ENCODE measurements at regions not wholly inside any gene's neighbourhood (a gene's known extent, or its start where the extent isn't known, plus 50 kb on each side); places are given as distances from the start of the nearest gene placed in this dataset.
"Not testable (repeated sequence)": the region's sequence is repeated elsewhere in the genome, so short reads cannot be mapped to it uniquely, and the experiment has no call there.

DNA sequence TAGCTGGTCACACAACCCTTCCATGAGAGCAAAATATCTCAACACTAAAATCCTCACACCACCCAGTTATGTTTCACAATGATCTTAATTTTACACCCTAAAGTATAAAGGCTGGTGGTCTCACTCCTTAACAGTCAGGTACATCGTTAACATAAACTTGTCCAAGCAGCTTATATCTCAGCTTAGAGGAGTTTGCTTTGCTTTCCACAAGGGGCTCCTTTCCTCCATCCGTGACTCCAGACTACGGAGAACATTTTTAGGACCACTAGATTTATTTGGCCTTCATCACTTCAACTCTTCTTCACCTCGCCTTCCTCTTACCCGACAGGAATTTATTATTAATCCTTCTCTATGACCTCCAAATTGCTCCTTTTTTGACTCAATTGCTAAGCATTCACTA, 1014.1 kb upstream of the NUDT12 start:
- DNase-seq (ENCODE audit: low read depth), result no peak

DNA sequence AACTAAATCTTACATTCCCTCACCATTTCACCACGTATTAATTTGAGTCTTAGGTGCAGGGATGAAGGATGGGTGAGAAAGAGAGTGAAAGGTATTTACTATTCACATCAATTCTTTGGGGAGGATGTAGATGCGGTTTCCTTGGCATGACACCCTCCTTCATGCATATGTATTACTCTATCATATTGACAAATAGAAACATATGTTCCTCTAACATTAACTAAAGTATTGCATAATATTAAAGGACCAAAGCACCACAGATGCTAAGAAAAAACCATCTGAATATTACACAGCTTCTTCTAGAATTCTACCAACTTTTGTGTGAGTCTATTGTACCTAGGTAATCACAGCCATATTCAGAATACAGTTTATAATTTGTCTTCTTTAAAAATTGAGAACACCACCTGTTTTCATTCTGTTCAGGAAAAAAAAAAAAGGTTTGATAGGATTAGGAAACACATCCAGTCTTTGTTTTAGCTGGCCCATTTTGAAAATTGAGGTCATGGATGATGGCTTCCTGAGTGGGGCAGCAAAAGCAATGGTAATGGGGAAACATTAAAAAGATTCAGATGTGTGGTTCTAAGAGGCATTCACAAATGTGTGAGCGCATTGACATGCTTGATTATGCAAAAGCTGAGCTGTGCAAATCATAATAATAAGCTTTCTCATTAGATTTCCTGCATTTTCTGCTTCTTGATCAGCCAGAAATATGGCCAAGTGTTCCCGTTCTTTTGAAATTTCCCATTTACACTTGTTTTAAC, 1011.5 kb upstream of the NUDT12 start:
- no peak for DNase-seq (ENCODE audit: low read depth)

DNA sequence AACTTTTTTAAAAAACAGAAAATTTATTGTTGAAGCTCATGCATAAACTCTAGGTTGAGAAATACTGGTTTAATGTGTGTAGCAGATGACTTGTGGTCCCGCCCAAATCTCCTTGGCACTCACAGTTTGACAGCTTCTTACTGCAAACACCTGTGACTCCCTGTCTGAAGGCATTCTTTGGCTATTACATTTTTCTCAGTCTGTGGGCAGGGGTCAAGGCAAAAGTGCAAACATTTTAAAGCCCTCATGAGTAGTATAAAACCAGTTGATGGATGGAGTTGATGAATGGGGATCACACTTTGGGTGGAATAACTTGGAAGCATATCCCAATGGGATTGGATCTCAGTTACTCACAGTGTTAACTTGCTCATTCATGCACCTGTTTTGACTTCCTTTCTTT, 1007.0 kb upstream of the NUDT12 start:
- peak; percentile 0 for DNase-seq (ENCODE audit: low read depth)

DNA sequence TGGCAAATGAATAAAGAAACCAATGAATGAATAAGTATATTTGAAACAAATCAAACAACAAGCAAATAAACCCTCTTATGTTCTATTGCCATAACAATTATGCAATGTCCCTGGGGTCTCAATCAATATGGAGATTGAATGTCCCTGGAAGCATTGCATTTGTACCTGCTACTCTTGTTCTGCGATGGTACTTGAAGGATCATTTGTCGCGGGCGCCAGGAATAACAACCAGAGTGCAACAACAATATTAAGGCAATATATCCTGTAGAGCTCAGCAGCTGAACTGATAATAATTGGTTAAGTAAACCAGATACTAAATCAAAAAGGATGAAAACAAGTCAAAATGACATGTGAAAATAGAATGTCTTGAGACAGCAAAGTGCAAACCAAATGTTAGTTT, 1001.9 kb upstream of the NUDT12 start:
- DNase-seq (ENCODE audit: low read depth), result no peak

DNA sequence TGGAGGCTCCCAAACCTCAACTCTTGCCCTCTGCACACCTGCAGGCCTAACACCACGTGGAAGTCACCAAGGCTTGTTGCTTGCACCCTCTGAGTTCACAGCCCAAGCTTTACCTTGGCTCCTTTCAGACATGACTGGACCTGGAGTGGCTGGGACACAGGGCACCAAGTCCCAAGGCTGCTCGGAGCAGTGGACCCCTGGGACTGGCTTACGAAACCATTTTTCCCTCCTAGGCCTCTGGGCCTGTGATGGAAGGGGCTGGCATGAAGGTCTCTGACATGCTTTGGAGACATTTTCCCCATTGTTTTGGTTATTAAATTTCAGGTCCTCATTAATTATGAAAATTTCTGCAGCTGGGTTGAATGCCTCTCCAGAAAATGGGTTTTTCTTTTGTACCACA, 994.4 kb upstream of the NUDT12 start:
- no peak for DNase-seq (ENCODE audit: low read depth)

DNA sequence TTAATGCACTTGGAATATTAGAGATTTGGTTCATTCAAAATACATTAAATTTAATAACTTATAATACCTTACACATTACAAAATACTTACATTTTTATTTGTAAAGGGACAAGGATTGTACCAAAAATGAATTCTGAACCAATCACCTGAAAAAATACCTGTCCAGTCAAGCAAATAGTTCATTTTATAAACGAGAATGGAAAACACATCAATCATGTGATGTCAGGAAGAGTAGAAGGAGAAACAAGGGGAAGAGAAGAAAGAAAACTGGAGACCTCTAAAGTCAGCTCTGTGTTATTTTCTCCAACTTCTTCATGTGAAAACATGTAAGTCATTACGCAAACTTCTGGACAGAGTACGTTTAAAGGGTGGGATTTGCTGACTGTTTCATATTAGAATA, 989.0 kb upstream of the NUDT12 start:
- no peak for DNase-seq (ENCODE audit: low read depth)

DNA sequence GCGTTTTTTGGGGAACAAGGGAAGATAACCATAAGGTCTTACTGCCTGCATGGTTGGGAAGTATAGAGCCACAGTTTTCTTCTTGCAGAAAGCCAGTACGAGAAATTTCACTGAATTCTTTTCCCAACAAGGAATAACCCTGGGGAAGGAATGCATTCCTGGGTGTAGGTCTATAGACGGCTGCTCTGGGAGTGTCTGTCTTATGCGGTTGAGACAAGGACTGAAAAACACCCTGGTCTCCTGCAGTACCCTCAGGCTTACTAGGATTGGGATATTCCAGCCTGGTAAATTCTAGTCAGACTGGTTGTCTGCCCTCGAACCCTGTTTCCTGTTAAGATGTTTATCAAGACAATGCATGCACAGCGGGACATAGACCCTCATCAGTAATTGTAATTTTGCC, 984.3 kb upstream of the NUDT12 start:
- not testable (repeated sequence) for DNase-seq (ENCODE audit: low read depth)

DNA sequence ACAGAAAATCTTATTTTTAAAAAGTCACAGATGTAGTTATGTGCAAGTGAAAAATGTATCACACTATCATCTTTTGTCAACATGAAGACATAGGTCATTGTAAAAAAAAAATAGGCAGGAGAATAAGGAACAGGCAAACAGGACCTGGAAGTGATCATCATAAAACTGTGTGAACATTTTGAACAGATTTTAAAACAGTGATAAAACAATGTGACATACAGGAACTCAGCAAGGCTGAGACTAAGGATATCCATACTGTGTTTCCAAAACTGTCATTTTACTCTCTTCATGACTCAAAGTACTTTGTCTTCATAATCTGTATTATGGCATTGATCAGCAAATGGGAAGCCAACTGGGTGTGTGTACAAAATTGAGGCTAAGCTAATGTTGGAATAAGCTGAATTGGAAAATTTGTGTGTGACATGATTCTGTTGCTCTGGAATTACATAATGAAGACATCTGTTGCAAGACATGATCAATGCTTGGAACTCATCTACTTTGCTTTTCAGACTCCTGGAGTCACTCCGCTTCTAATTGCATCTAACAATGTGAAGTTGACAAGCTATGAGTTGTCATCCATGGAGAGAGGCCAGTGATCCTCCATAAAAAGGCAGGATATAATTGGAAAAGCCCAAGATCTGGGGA, 978.7 kb upstream of the NUDT12 start:
- DNase-seq (ENCODE audit: low read depth), result no peak

DNA sequence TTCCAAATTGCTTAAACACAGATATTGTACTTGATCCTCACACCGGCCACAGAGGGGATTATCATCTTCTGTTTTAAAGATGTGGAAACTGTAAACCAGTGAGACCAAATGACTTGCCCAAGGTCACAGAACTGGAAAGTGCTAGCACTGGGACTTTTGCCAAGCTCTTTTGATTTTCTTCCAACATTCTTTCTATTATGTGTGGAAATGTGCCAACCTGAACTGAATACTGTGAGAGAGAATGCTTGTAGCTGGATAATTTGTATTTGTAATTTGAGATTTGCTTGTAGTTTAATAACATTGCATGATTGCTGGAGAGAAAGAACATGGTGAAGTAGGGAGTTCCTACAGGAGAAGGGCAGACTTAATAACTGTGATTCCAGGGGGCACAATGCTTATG, 977.9 kb upstream of the NUDT12 start:
- peak; percentile 27 for DNase-seq (ENCODE audit: low read depth)

DNA sequence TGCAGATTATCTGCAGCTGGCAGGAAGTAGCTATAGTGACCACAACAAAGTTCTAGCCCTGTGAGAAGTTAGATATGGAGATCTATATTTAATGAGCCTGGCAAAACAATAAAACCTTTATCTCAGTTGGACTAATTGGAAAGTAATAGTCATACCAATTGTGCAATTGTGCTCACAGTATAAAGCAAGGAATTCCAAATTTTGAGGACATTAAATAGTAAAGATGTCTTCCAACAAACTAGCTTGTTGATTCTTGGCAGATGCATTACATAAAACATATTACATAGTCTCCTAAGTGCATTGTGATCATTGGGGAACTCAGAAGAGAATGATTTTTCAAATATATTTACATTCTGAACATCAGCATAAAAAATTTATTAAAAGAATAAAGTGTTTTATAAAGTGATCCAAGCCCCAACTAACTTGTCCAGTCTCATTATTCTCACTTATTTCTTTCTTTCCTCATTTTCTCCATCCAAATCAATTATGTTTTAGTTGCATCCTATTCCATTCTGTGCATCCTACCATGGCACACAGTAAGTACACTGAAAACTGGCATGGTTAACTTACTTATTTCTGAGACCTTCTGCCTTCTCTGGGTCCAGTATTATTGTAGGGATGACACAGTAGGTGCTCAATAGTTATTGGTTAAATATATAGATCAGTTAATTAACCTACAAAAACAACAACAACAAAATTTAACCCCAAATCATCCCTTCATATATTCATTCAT, 977.2 kb upstream of the NUDT12 start:
- DNase-seq (ENCODE audit: low read depth), result no peak

DNA sequence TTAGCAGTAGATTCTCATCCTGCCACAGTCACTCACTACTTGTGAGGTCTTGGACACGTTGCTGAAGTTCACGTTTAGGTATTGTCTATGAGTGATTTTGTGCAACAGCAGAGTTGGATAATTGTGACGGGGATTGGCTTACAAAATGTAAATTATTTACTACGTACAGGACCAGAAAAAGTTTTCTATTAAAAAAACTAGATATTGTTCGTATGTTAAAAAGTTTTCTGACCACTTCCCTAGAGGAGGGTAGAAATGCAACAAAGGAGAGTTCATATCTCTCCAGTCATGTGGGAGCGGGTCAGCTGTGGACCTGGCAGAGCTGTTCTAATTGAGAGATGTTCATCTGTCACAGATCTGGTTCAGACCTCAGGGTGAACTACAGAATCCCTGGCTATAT, 976.1 kb upstream of the NUDT12 start:
- DNase-seq (ENCODE audit: low read depth), result no peak

DNA sequence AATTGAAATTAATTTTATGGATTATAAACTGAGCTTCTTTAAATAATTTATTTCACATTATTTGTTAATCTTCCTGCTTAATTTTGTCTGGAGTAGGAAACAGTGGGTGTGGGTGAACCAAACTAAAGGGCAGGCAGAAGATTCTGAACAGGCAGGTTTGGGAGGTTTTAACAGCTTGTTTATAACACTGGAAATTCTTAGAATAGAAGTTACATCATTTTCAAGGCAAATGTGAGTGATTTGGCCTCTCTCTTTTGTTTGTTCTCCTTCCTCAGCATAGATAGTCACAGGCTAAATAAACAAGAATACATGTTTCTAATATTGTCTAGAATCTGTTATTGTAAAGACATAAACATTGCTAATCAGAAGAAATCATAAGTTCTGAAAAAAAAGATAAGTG, 970.9 kb upstream of the NUDT12 start:
- DNase-seq (ENCODE audit: low read depth), result no peak

DNA sequence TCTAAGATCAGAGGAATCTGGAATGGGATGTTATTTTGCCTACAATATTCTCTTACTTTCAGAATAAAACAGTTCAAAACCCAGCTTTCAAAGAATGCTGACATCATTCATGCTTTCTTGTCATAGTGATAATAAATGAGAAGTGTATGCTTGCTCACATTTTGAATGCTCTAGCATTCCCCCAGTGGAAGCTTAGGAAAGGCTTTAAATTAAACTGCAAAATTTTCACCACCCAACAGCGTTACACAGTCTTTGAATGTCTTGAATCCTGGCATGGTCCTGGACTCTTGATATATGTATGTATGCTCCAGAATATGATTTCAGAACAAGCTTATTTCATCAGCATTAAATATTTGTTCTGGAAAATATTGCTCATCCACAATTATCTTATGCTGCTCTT, 964.3 kb upstream of the NUDT12 start:
- DNase-seq (ENCODE audit: low read depth), result no peak

DNA sequence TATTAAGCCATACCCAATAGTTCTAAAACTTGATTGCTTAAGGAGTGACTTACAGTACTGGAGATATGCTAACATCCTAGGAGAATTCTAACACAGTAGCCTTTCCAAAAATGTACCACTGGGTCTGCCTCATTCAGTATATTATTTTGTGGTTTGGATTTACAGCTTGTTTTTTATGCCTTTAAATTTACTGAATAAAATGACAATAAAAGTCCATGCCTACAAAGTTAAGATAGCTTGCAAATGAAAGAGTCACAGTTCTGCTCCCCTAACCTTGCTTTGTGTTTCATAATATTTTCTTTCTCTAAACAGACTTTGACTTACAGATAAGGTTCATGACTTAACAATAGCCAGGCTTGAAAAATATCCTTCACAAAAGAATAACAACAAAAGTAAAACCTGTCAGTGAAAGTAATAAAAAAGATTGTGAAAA, 951.1 kb upstream of the NUDT12 start:
- no peak for DNase-seq (ENCODE audit: low read depth)

DNA sequence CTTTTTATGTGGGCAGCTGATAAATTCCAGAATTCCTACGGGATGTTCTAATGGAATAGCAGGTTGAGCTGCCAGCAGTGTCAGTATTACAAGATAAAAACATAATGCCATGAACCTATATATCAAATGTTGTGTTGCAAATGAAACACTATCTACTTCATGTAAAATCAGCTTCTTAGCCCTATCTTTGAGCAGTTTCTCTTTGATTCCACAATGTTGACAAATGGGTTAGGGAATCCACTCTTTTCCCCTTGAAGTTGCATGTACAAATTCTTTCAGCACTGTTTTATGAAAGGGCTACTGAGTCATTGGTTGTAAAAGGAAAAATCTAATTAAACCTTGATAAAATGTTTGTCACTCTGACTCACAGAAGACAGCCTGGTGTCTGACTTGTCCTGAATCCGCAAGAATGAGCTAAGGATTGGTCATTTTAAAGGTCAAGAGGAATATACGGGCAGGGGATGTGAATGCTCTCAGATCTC, 950.6 kb upstream of the NUDT12 start:
- peak; percentile 26 for DNase-seq (ENCODE audit: low read depth)

DNA sequence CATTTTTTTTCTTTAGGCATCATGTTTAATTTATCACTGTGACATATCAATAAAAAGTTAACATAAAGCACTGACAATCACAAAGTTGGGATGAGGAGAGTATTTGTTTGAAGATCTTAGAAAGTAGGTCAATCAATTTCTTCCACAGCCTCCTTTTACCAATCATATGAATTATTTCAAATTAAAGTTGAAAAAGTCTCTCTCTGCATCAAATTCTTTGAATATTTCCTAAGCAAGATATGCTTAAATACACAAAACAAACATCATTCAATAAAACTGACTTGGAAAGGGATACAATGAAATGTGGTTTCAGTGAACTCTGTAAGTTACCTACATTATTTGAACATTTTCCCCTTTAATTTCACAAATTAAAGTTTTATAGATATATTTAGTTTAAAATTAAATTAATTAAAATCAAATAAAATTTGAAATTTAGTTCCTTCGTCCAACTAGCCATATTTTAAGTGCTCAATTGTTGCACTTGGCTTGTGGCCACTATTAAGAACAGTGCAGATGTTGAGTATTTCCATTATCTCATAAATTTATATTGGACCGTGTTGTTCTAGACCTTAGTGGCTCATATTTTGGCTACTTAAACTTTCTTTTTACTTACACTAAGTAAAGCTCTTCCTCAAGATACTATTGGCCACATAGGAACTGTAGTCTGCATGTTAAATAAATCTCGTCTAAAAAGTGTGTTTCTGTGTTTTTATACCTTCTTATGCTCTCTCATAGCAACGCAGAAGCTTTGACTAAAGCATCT, 949.7 kb upstream of the NUDT12 start:
- no peak for DNase-seq (ENCODE audit: low read depth)

DNA sequence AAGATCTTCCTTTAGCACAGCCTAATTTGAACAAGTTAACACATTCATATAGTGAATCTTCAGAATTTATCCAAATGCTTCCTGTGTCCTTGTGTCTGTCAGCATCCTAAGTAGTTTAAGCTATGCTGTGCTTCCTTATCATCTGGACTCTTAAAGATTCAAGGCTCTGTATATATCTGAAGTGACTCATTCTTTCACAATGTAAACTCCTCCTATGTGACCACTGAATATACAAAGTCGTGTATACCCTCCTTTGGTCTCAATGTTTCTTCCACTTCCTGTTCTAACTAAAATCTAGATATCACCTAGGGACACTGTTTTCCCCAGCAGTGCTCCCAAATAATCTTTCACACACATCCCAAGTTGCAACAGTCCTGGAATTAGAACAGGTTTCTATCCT, 935.7 kb upstream of the NUDT12 start:
- no peak for DNase-seq (ENCODE audit: low read depth)

DNA sequence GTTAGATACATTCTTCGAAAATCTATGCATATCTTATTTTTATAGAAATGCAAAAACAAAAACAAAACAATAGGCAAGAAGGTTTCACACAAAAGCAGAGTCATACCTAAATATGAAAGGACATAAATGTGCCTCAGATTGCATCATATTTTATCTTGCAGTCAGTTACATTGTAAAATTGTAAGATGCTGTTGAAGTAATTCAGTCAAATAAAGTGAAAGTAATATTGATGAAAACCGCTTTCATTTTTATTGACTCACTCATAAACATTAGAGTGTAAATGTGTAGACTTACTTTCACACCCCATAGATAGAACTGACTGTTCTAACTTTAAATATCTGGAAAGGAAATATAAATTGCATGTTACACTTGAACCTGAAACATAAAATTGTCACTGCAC, 931.5 kb upstream of the NUDT12 start:
- DNase-seq (ENCODE audit: low read depth), result no peak

DNA sequence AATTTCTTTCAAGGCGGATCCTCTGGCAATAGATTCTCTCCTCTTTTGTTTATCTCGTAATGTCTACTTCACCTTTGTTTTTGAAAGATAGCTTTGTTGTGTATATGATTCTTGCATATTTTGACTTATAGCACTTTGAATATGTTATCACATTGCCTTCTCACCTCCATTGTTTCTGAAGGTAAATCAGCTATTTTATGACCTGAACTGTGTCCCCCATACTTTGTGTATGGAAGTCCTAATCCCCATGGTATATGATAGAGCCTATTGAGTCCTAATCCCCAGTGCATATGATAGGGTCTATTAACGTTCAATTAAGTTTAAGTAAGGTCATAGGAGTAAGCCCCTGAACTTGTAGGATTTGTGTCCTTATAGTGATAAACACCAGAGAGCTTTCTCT, 910.2 kb upstream of the NUDT12 start:
- no peak for DNase-seq (ENCODE audit: low read depth)

DNA sequence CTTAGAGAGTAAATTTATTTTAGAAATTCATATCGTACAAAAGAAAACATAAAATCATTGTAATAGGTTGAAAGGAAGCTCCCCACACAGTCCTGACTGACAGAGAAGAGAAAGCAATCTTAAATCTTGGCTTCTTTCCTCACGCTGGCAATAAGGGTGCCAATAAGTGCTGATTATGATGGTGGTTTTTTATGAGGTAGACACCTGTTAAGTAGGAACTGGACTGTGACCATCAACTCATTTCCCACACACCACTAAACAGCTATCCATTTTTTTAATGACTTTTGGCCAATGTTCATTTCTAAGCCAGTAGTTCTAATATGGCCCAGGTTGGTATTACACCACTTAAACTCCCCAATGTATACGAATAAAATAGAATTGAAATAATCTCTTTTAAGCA, 893.5 kb upstream of the NUDT12 start:
- DNase-seq (ENCODE audit: low read depth), result no peak

DNA sequence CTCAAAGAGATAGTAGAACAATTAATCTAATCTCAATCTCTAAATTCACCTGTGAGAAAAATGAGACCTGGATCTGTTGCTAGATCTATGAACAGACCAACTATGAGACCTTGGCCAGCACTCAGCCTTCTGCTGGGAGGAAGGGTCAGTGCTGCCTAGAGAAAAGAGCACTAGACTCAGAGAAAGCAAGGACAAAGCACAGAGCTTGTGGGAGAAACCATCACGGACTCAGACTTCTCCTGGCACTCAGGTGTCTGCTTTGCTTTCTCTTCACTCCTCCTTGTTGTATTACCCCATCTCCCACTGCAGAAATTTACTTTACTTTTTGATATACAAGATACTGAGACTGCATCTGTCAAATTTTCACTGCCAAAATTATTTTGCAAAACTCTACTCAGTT, 890.0 kb upstream of the NUDT12 start:
- no peak for DNase-seq (ENCODE audit: low read depth)

DNA sequence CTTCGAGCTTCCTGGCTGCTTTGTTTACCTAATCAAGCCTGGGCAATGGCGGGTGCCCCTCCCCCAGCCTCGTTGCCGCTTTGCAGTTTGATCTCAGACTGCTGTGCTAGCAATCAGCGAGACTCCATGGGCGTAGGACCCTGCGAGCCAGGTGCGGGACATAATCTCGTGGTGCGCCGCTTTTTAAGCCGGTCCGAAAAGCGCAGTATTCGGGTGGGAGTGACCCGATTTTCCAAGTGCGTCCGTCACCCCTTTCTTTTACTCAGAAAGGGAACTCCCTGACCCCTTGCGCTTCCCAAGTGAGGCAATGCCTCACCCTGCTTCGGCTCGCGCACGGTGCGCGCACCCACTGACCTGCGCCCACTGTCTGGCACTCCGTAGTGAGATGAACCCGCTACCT, 889.3 kb upstream of the NUDT12 start:
- not testable (repeated sequence) for DNase-seq (ENCODE audit: low read depth)
